ENCODE measurements at regions not wholly inside any gene's neighbourhood (a gene's known extent, or its start where the extent isn't known, plus 50 kb on each side); places are given as distances from the start of the nearest gene placed in this dataset.

GRCh38 chr3:143918848-143919247 lies 52.8 kb upstream of the DIPK2A start:
- TF ChIP-seq CTCF (IDR thresholded peaks at IDR 0.05 in 8 of 11, conservative IDR thresholded peaks at IDR 0.05 in 3 of 11) (no peak), POLR2A (IDR thresholded peaks at IDR 0.05) (no peak)

All from spleen (tissue), 7 donors.